ENCODE measurements at regions not wholly inside any gene's neighbourhood (a gene's known extent, or its start where the extent isn't known, plus 50 kb on each side); places are given as distances from the start of the nearest gene placed in this dataset.

GRCh38 chr1:173295391-173295790 is 88.3 kb upstream of the TNFSF4 start:
- Histone ChIP-seq H3K9ac (replicated peaks in 1 of 4; ENCODE audit: extremely low read depth in 1 of 4, low read depth in 3 of 4, low read length in 3 of 4) (no peak overlapping the region), H3K14ac (ENCODE audit: insufficient read length) (no peak overlapping the region), H3K4me3 (ENCODE audit: extremely low read depth in 1 of 4, insufficient read depth in 2 of 4, low read depth in 3 of 4, low read length in 4 of 4) (no peak overlapping the region), H3K27me3 (replicated peaks in 1 of 4; ENCODE audit: control insufficient read depth in 3 of 4, extremely low read depth in 1 of 4, insufficient read depth in 3 of 4, low read length in 3 of 4) (no peaks in the 10 kb centered on the region; a peak in 1 of 7 replicates), H3K56ac (replicated peaks; ENCODE audit: insufficient read length, low read depth, low read length) (no peak overlapping the region), H3K23ac (ENCODE audit: insufficient read length) (no peak overlapping the region), H3K36me3 (ENCODE audit: control insufficient read depth in 2 of 4, insufficient read depth in 4 of 4, low read length in 3 of 4) (no peaks in the 10 kb centered on the region), H4K8ac (ENCODE audit: extremely low read depth, insufficient read depth, low read length) (no peak overlapping the region), H3K27ac (ENCODE audit: low read depth, low read length) (no peak overlapping the region), H3K23me2 (ENCODE audit: low read depth, low read length) (no peaks in the 10 kb centered on the region), H2BK12ac (ENCODE audit: low read depth, low read length) (no peak overlapping the region), H3K79me1 (ENCODE audit: low read depth, low read length) (no peaks in the 10 kb centered on the region), H3K9me3 (ENCODE audit: insufficient read depth in 2 of 2, low read depth in 1 of 2, low read length in 1 of 2) (no peaks in the 10 kb centered on the region), H2BK5ac (ENCODE audit: low read depth, low read length) (no peak overlapping the region), H4K5ac (ENCODE audit: insufficient read length, low read depth, low read length) (no peak overlapping the region), H3K4me2 (ENCODE audit: insufficient read depth in 1 of 2, low read depth in 2 of 2, low read length in 2 of 2) (no peak overlapping the region), H2AFZ (ENCODE audit: low read length) (no peak overlapping the region), H3K79me2 (ENCODE audit: control insufficient read depth in 1 of 2, insufficient read depth in 2 of 2, low read length in 2 of 2) (no peaks in the 10 kb centered on the region), H2BK15ac (ENCODE audit: low read length) (no peak overlapping the region), H2BK20ac (ENCODE audit: low read length) (no peak overlapping the region), H4K91ac (replicated peaks; ENCODE audit: insufficient read length, low read length) (no peak overlapping the region), H2AK5ac (ENCODE audit: low read depth, low read length) (no peak overlapping the region), H4K20me1 (replicated peaks in 1 of 2; ENCODE audit: control insufficient read depth in 1 of 2, insufficient read depth in 2 of 2, low read length in 2 of 2) (no peaks in the 10 kb centered on the region), H2BK120ac (replicated peaks; ENCODE audit: low read depth, low read length) (no peak overlapping the region), H3K4me1 (replicated peaks in 1 of 4; ENCODE audit: control insufficient read depth in 3 of 4, insufficient read depth in 4 of 4, low read length in 3 of 4) (no peaks in the 10 kb centered on the region; a peak in 1 of 7 replicates), H3K18ac (ENCODE audit: extremely low read depth, low read length) (no peak overlapping the region), H3K4ac (replicated peaks; ENCODE audit: insufficient read length, low read depth, low read length) (no peak overlapping the region)
- WGBS, 2 experiments (ENCODE audit: extremely low coverage in 1 of 2, insufficient coverage in 1 of 2, insufficient read length in 1 of 2, insufficient replicate concordance in 2 of 2, low coverage in 1 of 2, low lambda C conversion rate in 2 of 2, missing lambda C conversion rate in 1 of 2), result 100% methylated on average over 1 of the region's 1 CpG; no CpG with 5 or more reads in 1 of the 2 experiments
- ChIA-PET POLR2A (ENCODE audit: partially characterized antibody) (no interaction called here), CTCF (ENCODE audit: partially characterized antibody) (interaction anchor here (0.7 kb wide), 1 partner anchor 40 kb away, joined by 3 read pairs; no protein-coding TSS in a partner anchor)
- FAIRE-seq, result no peak
- DNase-seq (ENCODE audit: low read depth in 1 of 2, low spot score in 2 of 2), result no peak
- TF ChIP-seq SAP30 (IDR thresholded peaks at IDR 0.05; ENCODE audit: insufficient read depth, insufficient replicate concordance, low read length), result no peak
- no peak for TF ChIP-seq POU5F1 (IDR thresholded peaks at IDR 0.05; ENCODE audit: low read depth, low read length)
- TF ChIP-seq, protein P1, sequence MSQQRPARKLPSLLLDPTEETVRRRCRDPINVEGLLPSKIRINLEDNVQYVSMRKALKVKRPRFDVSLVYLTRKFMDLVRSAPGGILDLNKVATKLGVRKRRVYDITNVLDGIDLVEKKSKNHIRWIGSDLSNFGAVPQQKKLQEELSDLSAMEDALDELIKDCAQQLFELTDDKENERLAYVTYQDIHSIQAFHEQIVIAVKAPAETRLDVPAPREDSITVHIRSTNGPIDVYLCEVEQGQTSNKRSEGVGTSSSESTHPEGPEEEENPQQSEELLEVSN (IDR thresholded peaks at IDR 0.05), result no peak
- TF ChIP-seq MAX (IDR thresholded peaks at IDR 0.05), result no peak
- no peak for TF ChIP-seq SP4 (IDR thresholded peaks at IDR 0.05; ENCODE audit: low read length)
- no peak for TF ChIP-seq TAF7 (optimal IDR thresholded peaks at IDR 0.05; ENCODE audit: borderline replicate concordance, low read depth, low read length)
- no peak for TF ChIP-seq EGR1 (IDR thresholded peaks at IDR 0.05; ENCODE audit: borderline replicate concordance, low read depth, low read length)
- TF ChIP-seq CBX5 (IDR thresholded peaks at IDR 0.05; ENCODE audit: low read depth, low read length), result no peak
- no peak for TF ChIP-seq TAF1 (IDR thresholded peaks at IDR 0.05; ENCODE audit: low read depth, low read length)
- TF ChIP-seq MAFK (IDR thresholded peaks at IDR 0.05; ENCODE audit: low read depth, low read length), result no peak
- TF ChIP-seq SP2 (IDR thresholded peaks at IDR 0.05; ENCODE audit: low read length), result no peak
- no peak for TF ChIP-seq SIN3A (conservative IDR thresholded peaks at IDR 0.05 in 1 of 2, IDR thresholded peaks at IDR 0.05 in 1 of 2; ENCODE audit: low read depth in 1 of 2, low read length in 2 of 2)
- no peak for TF ChIP-seq RFX5 (IDR thresholded peaks at IDR 0.05; ENCODE audit: borderline replicate concordance, low read depth, low read length)
- no peak for TF ChIP-seq SRF (IDR thresholded peaks at IDR 0.05; ENCODE audit: low read depth, low read length)
- TF ChIP-seq KDM1A (IDR thresholded peaks at IDR 0.05; ENCODE audit: borderline replicate concordance, low read length), result no peak

All from H1 (cell line).